ENCODE measurements at regions not wholly inside any gene's neighbourhood (a gene's known extent, or its start where the extent isn't known, plus 50 kb on each side); places are given as distances from the start of the nearest gene placed in this dataset.

- TF ChIP-seq ZNF664 (tag by site-specific recombination; IDR thresholded peaks at IDR 0.05) (peak; percentile 69), ZNF335 (tag by site-specific recombination; conservative IDR thresholded peaks at IDR 0.05) (peak; percentile 90), ZNF830 (tag by site-specific recombination; IDR thresholded peaks at IDR 0.05; ENCODE audit: low read depth) (no peak), ZNF426 (tag by site-specific recombination; IDR thresholded peaks at IDR 0.05) (no peak), ZNF391 (tag by site-specific recombination; IDR thresholded peaks at IDR 0.05; ENCODE audit: borderline replicate concordance, low read depth) (0 out of 2 replicates have a peak, but pooled peaks have one; percentile 25), ZNF785 (tag by site-specific recombination; IDR thresholded peaks at IDR 0.05) (no peak), ZNF777 (tag by site-specific recombination; IDR thresholded peaks at IDR 0.05; ENCODE audit: borderline replicate concordance) (no peak), ZNF223 (tag by site-specific recombination; IDR thresholded peaks at IDR 0.05) (no peak), EGR2 (tag by site-specific recombination; IDR thresholded peaks at IDR 0.05; ENCODE audit: low read depth) (no peak), ZNF791 (tag by site-specific recombination; IDR thresholded peaks at IDR 0.05) (no peak), WT1 (tag by site-specific recombination; IDR thresholded peaks at IDR 0.05) (no peak; the same call in 1 of the 2 replicates), REST (tag by site-specific recombination; IDR thresholded peaks at IDR 0.05) (no peak), ZNF529 (tag by site-specific recombination; IDR thresholded peaks at IDR 0.05; ENCODE audit: insufficient replicate concordance) (no peak), KLF1 (tag by site-specific recombination; IDR thresholded peaks at IDR 0.05) (no peak), TRIM28 (IDR thresholded peaks at IDR 0.05; ENCODE audit: borderline replicate concordance, low read length) (no peak), KLF7 (tag by site-specific recombination; IDR thresholded peaks at IDR 0.05; ENCODE audit: borderline replicate concordance) (no peak), TSHZ1 (tag by site-specific recombination; IDR thresholded peaks at IDR 0.05; ENCODE audit: borderline replicate concordance) (no peak), BCL6B (tag by site-specific recombination; IDR thresholded peaks at IDR 0.05) (peak; percentile 5; the same call in 1 of the 2 replicates), PRDM4 (tag by site-specific recombination; IDR thresholded peaks at IDR 0.05) (peak; percentile 90), ZNF626 (tag by site-specific recombination; IDR thresholded peaks at IDR 0.05) (no peak), ZNF362 (tag by site-specific recombination; IDR thresholded peaks at IDR 0.05) (peak; percentile 89), ZNF280D (tag by site-specific recombination; IDR thresholded peaks at IDR 0.05) (no peak), ZNF501 (tag by site-specific recombination; IDR thresholded peaks at IDR 0.05) (no peak; the same call in 1 of the 2 replicates), ZNF184 (tag by site-specific recombination; IDR thresholded peaks at IDR 0.05) (no peak)
These were observed 545.2 kb downstream of the CSNK1G3 start (continued) for GRCh38 chr5:124056991-124057723.

Data from HEK293 (cell line).